GM13977 (cell line): ENCODE measurements at regions not wholly inside any gene's neighbourhood (a gene's known extent, or its start where the extent isn't known, plus 50 kb on each side); places are given as distances from the start of the nearest gene placed in this dataset.

Experiments
- DNase-seq: peaks from one replicate; pipeline ENCODE4 v3.0.0; 2012; ENCODE audit warnings: low spot score
- CTCF ChIP-seq: IDR thresholded peaks from 2 replicates; pipeline ENCODE4 v1.5.1; 2012; ENCODE audit warnings: mild to moderate bottlenecking, control low read depth; ENCODE audit not compliant: insufficient read depth; ENCODE audit errors: extremely low read depth, missing control alignments
- in situ Hi-C: fragments of 300-500 bp; cut with MboI; formaldehyde crosslinking; loops from one replicate; pipeline ENCODE4 v1.12.0; 2022; ENCODE audit warnings: low sequenced_read_pairs, low pct_unique_long_range_greater_than_20kb, mixed read lengths, inconsistent platforms; ENCODE audit not compliant: unreplicated experiment

GRCh38 chr11:91660036-91660435 is 564.6 kb upstream of the FAT3 start:
- in situ Hi-C loops: no loop called here
- no peak for TF ChIP-seq CTCF
- DNase-seq: no peak

- no peak for TF ChIP-seq CTCF
- in situ Hi-C loops: no loop called here
- DNase-seq: no peak
Observed at GRCh38 chr11:91654686-91655085, 569.9 kb upstream of the FAT3 start.

GRCh38 chr11:91653079-91653754 is 571.4 kb upstream of the FAT3 start:
- TF ChIP-seq CTCF: no peak
- no peak for DNase-seq
- in situ Hi-C loops: no loop called here

- no peak for DNase-seq
- in situ Hi-C loops: no loop called here
- TF ChIP-seq CTCF: no peak
Observed at GRCh38 chr11:91650802-91651201, 573.8 kb upstream of the FAT3 start.

GRCh38 chr11:91641153-91641552 is 583.5 kb upstream of the FAT3 start:
- in situ Hi-C loops: no loop called here
- TF ChIP-seq CTCF: no peak
- no peak for DNase-seq

GRCh38 chr11:91639359-91639758 is 585.3 kb upstream of the FAT3 start:
- no peak for DNase-seq
- no peak for TF ChIP-seq CTCF
- in situ Hi-C loops: no loop called here
